ENCODE measurements at regions not wholly inside any gene's neighbourhood (a gene's known extent, or its start where the extent isn't known, plus 50 kb on each side); places are given as distances from the start of the nearest gene placed in this dataset.

DNA sequence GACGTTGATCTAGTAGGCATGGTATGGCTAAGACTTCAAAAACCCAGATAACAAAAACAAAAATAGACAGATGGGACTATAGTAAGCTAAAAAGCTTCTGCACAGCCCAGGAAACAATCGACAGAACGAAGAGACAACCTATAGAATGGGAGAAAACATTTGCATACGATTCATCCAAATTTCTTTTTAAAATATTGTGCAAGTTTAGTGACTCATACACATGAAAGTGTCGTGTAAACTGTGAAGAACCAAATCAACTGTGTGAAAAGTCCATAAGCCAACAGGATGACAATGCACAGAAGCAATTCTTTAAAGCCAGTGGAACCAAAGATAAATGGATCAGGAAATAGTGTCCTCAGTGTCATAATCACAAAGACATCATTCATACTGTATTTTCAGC is 671.1 kb downstream of the RNF144A start:
- Mint-ChIP-seq H3K9me3 (peaks cover 0 to 1% (median 0%) of the 10 kb centered on the region in 7 donors), H3K27ac (no peak overlapping the region), H3K36me3 (no peaks in the 10 kb centered on the region), H3K4me3 (no peak overlapping the region), H3K27me3 (no peaks in the 10 kb centered on the region), H3K4me1 (no peaks in the 10 kb centered on the region)
- no peak overlapping the region for H3K27ac ChIP-seq (ENCODE audit: insufficient read depth, low read length, poor library complexity, severe bottlenecking)
- peaks cover 1% of the 10 kb centered on the region for H3K27me3 ChIP-seq (ENCODE audit: control insufficient read depth, insufficient read depth, low read length)
- DNase-seq, result no peak
- H3K9me3 ChIP-seq (ENCODE audit: control insufficient read depth in 2 of 2, low read length in 2 of 2), result no peaks in the 10 kb centered on the region
- ATAC-seq (ENCODE audit: low read depth in 2 of 2), result no peak
- H3K4me3 ChIP-seq (ENCODE audit: low read depth, low read length), result no peak overlapping the region
- no peaks in the 10 kb centered on the region for H3K36me3 ChIP-seq (ENCODE audit: control insufficient read depth, insufficient read depth, low read length)
- H3K4me1 ChIP-seq (ENCODE audit: control insufficient read depth, insufficient read depth, low read length, poor library complexity, severe bottlenecking), result no peaks in the 10 kb centered on the region

DNA sequence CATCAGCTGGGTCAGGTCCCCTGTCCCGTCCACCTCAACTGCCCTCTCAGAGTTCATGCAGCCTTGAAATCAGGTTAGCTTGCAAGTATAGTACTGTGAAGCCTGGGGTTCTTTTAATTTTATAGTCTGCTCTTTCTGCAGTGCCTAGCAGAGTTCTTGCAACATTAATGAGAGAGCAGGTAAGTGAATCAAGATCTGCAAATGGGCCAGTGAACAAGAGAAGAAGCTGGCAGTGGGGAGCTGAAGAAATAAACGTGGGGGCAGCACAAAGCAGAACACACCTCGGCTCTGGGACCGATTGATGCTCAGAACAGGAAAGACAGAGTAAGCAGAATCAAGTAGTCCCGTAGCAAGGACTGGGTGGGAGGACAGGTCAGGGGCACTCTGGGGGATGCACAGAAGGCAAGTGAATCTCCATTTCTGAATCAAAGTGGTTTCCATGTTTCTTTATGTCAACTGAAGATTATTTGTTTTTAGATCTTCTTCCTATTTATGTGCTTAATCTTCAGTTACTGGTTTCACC is 675.5 kb downstream of the RNF144A start:
- no peaks in the 10 kb centered on the region for H3K27me3 Mint-ChIP-seq
- Histone ChIP-seq H3K36me3 (ENCODE audit: control insufficient read depth, insufficient read depth, low read length) (no peaks in the 10 kb centered on the region), H3K9me3 (ENCODE audit: control insufficient read depth in 2 of 2, low read length in 2 of 2) (no peaks in the 10 kb centered on the region), H3K27ac (ENCODE audit: insufficient read depth, low read length, poor library complexity, severe bottlenecking) (no peak overlapping the region), H3K4me3 (ENCODE audit: low read depth, low read length) (no peak overlapping the region), H3K27me3 (ENCODE audit: control insufficient read depth, insufficient read depth, low read length) (no peaks in the 10 kb centered on the region), H3K4me1 (ENCODE audit: control insufficient read depth, insufficient read depth, low read length, poor library complexity, severe bottlenecking) (no peaks in the 10 kb centered on the region)
- H3K4me1 Mint-ChIP-seq, result no peaks in the 10 kb centered on the region
- ATAC-seq (ENCODE audit: low read depth in 2 of 2) (no peak), DNase-seq (no peak)
- peaks cover 0 to 1% (median 0%) of the 10 kb centered on the region in 7 donors for H3K9me3 Mint-ChIP-seq
- H3K27ac Mint-ChIP-seq, result peak overlapping the region in 1 of 3 donors; percentile 79
- no peak overlapping the region for H3K4me3 Mint-ChIP-seq
- no peaks in the 10 kb centered on the region for H3K36me3 Mint-ChIP-seq

- Mint-ChIP-seq H3K27ac (no peak overlapping the region), H3K9me3 (peaks cover 0 to 1% (median 0%) of the 10 kb centered on the region in 7 donors), H3K36me3 (no peaks in the 10 kb centered on the region), H3K4me3 (no peak overlapping the region), H3K27me3 (no peaks in the 10 kb centered on the region), H3K4me1 (no peaks in the 10 kb centered on the region)
- H3K27me3 ChIP-seq (ENCODE audit: control insufficient read depth, insufficient read depth, low read length), result no peaks in the 10 kb centered on the region
- H3K27ac ChIP-seq (ENCODE audit: insufficient read depth, low read length, poor library complexity, severe bottlenecking), result no peak overlapping the region
- ATAC-seq (ENCODE audit: low read depth in 2 of 2), result no peak
- H3K4me3 ChIP-seq (ENCODE audit: low read depth, low read length), result no peak overlapping the region
- H3K9me3 ChIP-seq (ENCODE audit: control insufficient read depth in 2 of 2, low read length in 2 of 2), result no peaks in the 10 kb centered on the region
- DNase-seq, result no peak
- H3K4me1 ChIP-seq (ENCODE audit: control insufficient read depth, insufficient read depth, low read length, poor library complexity, severe bottlenecking), result no peaks in the 10 kb centered on the region
- H3K36me3 ChIP-seq (ENCODE audit: control insufficient read depth, insufficient read depth, low read length), result no peaks in the 10 kb centered on the region
Measured at GRCh38 chr2:7593360-7593759, 676.1 kb downstream of the RNF144A start.

- Mint-ChIP-seq H3K9me3 (peaks cover 0 to 1% (median 0%) of the 10 kb centered on the region in 7 donors), H3K27me3 (no peaks in the 10 kb centered on the region), H3K27ac (no peak overlapping the region), H3K4me3 (no peak overlapping the region), H3K36me3 (no peaks in the 10 kb centered on the region), H3K4me1 (no peaks in the 10 kb centered on the region)
- ATAC-seq (ENCODE audit: low read depth in 2 of 2) (no peak), DNase-seq (no peak)
- Histone ChIP-seq H3K27ac (ENCODE audit: insufficient read depth, low read length, poor library complexity, severe bottlenecking) (no peak overlapping the region), H3K27me3 (ENCODE audit: control insufficient read depth, insufficient read depth, low read length) (no peaks in the 10 kb centered on the region), H3K36me3 (ENCODE audit: control insufficient read depth, insufficient read depth, low read length) (no peaks in the 10 kb centered on the region), H3K9me3 (ENCODE audit: control insufficient read depth in 2 of 2, low read length in 2 of 2) (no peaks in the 10 kb centered on the region), H3K4me1 (ENCODE audit: control insufficient read depth, insufficient read depth, low read length, poor library complexity, severe bottlenecking) (no peaks in the 10 kb centered on the region), H3K4me3 (ENCODE audit: low read depth, low read length) (no peak overlapping the region)
Measured at GRCh38 chr2:7594211-7594610, 677.0 kb downstream of the RNF144A start.

DNA sequence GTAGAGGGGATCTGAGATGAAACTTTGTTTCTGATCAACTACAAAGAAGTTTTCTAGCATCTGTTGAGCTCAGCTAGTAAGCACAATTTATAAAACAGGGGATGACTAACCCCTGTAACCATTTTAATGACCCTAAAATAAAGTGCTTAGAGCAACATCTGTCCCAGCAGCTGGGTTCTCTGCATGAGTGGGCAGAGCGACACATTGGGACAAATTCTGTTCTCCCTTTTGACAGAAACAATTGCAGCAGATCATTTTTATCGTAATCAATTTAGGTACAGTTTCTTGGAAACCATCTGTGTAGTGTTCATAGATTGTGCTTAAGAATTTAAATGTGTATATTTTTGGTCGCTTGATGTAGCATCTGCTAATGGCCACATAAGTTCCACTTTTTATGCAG is 678.0 kb downstream of the RNF144A start:
- ATAC-seq (ENCODE audit: low read depth in 2 of 2) (no peak), DNase-seq (no peak)
- Histone ChIP-seq H3K4me1 (ENCODE audit: control insufficient read depth, insufficient read depth, low read length, poor library complexity, severe bottlenecking) (no peaks in the 10 kb centered on the region), H3K9me3 (ENCODE audit: control insufficient read depth in 2 of 2, low read length in 2 of 2) (no peaks in the 10 kb centered on the region), H3K27ac (ENCODE audit: insufficient read depth, low read length, poor library complexity, severe bottlenecking) (no peak overlapping the region), H3K4me3 (ENCODE audit: low read depth, low read length) (no peak overlapping the region), H3K27me3 (ENCODE audit: control insufficient read depth, insufficient read depth, low read length) (no peaks in the 10 kb centered on the region), H3K36me3 (ENCODE audit: control insufficient read depth, insufficient read depth, low read length) (no peaks in the 10 kb centered on the region)
- Mint-ChIP-seq H3K27me3 (peaks cover 4% of the 10 kb centered on the region), H3K36me3 (no peaks in the 10 kb centered on the region), H3K4me1 (no peaks in the 10 kb centered on the region), H3K9me3 (peaks cover 0 to 1% (median 0%) of the 10 kb centered on the region in 7 donors), H3K4me3 (no peak overlapping the region), H3K27ac (no peak overlapping the region)

DNA sequence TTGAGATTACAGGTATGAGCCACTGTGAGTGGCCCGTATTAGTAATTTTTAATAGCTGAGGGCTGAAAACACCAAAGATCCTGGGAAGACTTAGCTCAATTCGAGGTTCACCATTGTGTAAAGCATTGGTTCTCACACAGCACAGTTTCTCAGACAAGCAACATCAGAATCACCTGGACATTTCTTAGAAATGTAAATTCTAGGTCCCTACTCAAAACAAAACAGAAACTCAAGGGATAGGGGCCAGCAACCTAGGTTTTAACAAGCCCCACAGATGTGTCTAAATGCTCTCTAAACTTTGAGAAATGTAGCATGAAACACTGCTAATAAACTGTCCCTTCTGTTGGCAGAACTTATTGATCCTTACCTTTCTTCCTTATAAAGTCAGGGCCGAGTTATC is 681.2 kb downstream of the RNF144A start:
- Mint-ChIP-seq H3K4me1 (no peaks in the 10 kb centered on the region), H3K9me3 (peaks cover 0 to 4% (median 0%) of the 10 kb centered on the region in 7 donors), H3K27me3 (peaks cover 5% of the 10 kb centered on the region), H3K4me3 (no peak overlapping the region), H3K36me3 (no peaks in the 10 kb centered on the region), H3K27ac (no peak overlapping the region)
- H3K4me1 ChIP-seq (ENCODE audit: control insufficient read depth, insufficient read depth, low read length, poor library complexity, severe bottlenecking), result no peaks in the 10 kb centered on the region
- no peaks in the 10 kb centered on the region for H3K36me3 ChIP-seq (ENCODE audit: control insufficient read depth, insufficient read depth, low read length)
- H3K27ac ChIP-seq (ENCODE audit: insufficient read depth, low read length, poor library complexity, severe bottlenecking), result no peak overlapping the region
- no peak for DNase-seq
- H3K4me3 ChIP-seq (ENCODE audit: low read depth, low read length), result no peak overlapping the region
- no peaks in the 10 kb centered on the region for H3K9me3 ChIP-seq (ENCODE audit: control insufficient read depth in 2 of 2, low read length in 2 of 2)
- peaks cover 4% of the 10 kb centered on the region for H3K27me3 ChIP-seq (ENCODE audit: control insufficient read depth, insufficient read depth, low read length)
- no peak for ATAC-seq (ENCODE audit: low read depth in 2 of 2)

DNA sequence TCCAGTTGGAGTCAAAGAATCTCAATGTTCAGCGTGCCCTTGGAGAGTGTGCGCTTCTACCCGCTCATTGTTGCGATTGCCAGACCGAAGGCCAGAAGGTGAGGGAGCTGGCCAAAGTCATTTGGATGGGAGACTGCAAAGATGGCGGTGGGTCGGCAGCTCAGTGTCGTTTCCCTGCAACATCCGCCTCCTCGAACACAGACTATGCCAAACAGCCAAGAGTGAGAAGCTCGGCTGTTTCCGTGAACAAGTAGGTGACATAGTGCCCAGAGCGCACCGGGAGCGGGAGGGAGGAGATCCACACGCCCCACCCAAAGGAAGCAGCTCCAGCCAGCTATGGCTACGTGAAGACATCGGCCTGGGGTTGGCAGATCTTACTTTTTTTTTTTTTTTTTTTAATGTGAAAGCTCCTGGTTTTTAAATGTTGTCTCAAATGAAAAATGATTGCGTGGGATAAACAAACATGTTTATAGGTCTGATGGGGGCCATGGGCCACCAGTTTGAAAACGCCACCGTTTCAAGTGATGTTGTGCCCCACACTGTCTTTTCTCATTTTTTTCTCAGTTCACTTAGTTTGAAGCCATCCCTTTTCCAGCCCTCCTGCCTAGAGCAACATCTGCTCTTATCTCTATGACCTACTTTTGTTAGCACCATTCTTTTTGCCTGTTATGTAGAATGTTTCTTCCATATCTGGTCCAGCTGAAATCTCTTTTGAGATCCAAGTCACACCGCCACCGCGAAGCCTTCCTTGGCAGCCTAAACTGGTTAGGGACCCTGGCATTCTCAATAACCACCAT is 682.4 kb downstream of the RNF144A start:
- Mint-ChIP-seq H3K27me3 (peaks cover 9% of the 10 kb centered on the region), H3K9me3 (peaks cover 0 to 4% (median 0%) of the 10 kb centered on the region in 7 donors), H3K4me3 (no peak overlapping the region), H3K4me1 (no peaks in the 10 kb centered on the region), H3K27ac (no peak overlapping the region), H3K36me3 (no peaks in the 10 kb centered on the region)
- Histone ChIP-seq H3K27me3 (ENCODE audit: control insufficient read depth, insufficient read depth, low read length) (peaks cover 4% of the 10 kb centered on the region), H3K9me3 (ENCODE audit: control insufficient read depth in 2 of 2, low read length in 2 of 2) (no peaks in the 10 kb centered on the region), H3K4me1 (ENCODE audit: control insufficient read depth, insufficient read depth, low read length, poor library complexity, severe bottlenecking) (no peaks in the 10 kb centered on the region), H3K4me3 (ENCODE audit: low read depth, low read length) (no peak overlapping the region), H3K36me3 (ENCODE audit: control insufficient read depth, insufficient read depth, low read length) (no peaks in the 10 kb centered on the region), H3K27ac (ENCODE audit: insufficient read depth, low read length, poor library complexity, severe bottlenecking) (no peak overlapping the region)
- no peak for ATAC-seq (ENCODE audit: low read depth in 2 of 2)
- DNase-seq, result no peak

DNA sequence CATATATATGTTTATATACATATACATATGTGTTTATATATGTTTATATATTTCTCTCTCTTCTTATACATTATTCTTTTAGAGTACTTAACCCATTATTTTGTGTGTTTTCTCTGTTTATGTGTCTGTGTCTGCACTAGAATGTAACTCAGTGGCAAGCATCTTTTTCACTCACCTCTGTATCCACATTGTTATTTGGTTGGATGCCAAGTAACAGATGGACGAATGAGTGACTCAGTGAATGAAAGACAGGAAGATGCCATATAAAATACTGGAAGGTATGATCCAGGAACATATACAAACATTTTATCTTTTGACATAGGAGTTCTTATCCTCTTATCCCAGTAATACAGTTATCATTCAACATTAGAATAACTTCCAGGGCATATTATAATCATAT is 684.8 kb downstream of the RNF144A start:
- Mint-ChIP-seq H3K4me3 (no peak overlapping the region), H3K27me3 (peaks cover 14% of the 10 kb centered on the region), H3K9me3 (peaks cover 0 to 4% (median 0%) of the 10 kb centered on the region in 7 donors), H3K36me3 (no peaks in the 10 kb centered on the region), H3K4me1 (no peaks in the 10 kb centered on the region), H3K27ac (no peak overlapping the region)
- Histone ChIP-seq H3K4me1 (ENCODE audit: control insufficient read depth, insufficient read depth, low read length, poor library complexity, severe bottlenecking) (no peaks in the 10 kb centered on the region), H3K4me3 (ENCODE audit: low read depth, low read length) (no peak overlapping the region), H3K36me3 (ENCODE audit: control insufficient read depth, insufficient read depth, low read length) (no peaks in the 10 kb centered on the region), H3K27me3 (ENCODE audit: control insufficient read depth, insufficient read depth, low read length) (peaks cover 4% of the 10 kb centered on the region), H3K9me3 (ENCODE audit: control insufficient read depth in 2 of 2, low read length in 2 of 2) (no peaks in the 10 kb centered on the region), H3K27ac (ENCODE audit: insufficient read depth, low read length, poor library complexity, severe bottlenecking) (no peak overlapping the region)
- no peak for DNase-seq
- no peak for ATAC-seq (ENCODE audit: low read depth in 2 of 2)
